ENCODE measurements at regions not wholly inside any gene's neighbourhood (a gene's known extent, or its start where the extent isn't known, plus 50 kb on each side); places are given as distances from the start of the nearest gene placed in this dataset.

DNA sequence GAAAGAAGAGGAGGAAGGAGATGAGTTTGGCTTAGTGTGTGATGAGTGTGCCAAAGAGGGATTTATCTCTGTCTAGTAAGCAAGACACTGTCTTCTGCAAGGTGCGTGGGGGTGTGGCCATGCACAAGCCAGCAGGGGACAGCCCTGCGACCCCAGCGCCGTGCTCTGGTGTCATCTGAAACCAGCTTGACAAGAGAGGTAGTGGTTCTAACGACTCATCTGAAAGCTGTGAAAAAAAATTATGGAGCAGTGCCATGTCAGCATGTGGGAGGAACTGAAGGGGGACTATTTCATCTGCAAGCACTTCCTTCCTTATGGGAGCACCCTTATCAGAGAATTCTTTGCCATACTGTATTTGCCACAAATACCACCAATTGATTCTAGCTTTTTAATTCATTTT lies 398.6 kb downstream of the PSAT1 start:
- TF ChIP-seq, protein P1, sequence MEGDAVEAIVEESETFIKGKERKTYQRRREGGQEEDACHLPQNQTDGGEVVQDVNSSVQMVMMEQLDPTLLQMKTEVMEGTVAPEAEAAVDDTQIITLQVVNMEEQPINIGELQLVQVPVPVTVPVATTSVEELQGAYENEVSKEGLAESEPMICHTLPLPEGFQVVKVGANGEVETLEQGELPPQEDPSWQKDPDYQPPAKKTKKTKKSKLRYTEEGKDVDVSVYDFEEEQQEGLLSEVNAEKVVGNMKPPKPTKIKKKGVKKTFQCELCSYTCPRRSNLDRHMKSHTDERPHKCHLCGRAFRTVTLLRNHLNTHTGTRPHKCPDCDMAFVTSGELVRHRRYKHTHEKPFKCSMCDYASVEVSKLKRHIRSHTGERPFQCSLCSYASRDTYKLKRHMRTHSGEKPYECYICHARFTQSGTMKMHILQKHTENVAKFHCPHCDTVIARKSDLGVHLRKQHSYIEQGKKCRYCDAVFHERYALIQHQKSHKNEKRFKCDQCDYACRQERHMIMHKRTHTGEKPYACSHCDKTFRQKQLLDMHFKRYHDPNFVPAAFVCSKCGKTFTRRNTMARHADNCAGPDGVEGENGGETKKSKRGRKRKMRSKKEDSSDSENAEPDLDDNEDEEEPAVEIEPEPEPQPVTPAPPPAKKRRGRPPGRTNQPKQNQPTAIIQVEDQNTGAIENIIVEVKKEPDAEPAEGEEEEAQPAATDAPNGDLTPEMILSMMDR (IDR thresholded peaks at IDR 0.05), result no peak
- no peak for TF ChIP-seq POLR2A (IDR thresholded peaks at IDR 0.05)
- no peak for TF ChIP-seq EP300 (IDR thresholded peaks at IDR 0.05; ENCODE audit: low read depth)

All from transverse colon (tissue), 3 donors.